ENCODE measurements at regions not wholly inside any gene's neighbourhood (a gene's known extent, or its start where the extent isn't known, plus 50 kb on each side); places are given as distances from the start of the nearest gene placed in this dataset.
A peak's percentile ranks its signal among the peaks of the same experiment; 100 is the strongest.

GRCh38 chr1:229194096-229194495 is 76.8 kb upstream of the RAB4A start:
- DNase-seq, result no peak

GRCh38 chr1:229195246-229195645 is 75.7 kb upstream of the RAB4A start:
- no peak for DNase-seq

- no peak for DNase-seq
These were observed 74.3 kb upstream of the RAB4A start for GRCh38 chr1:229196404-229197264.

- no peak for DNase-seq
These were observed 73.7 kb upstream of the RAB4A start for GRCh38 chr1:229197265-229197585.

- DNase-seq, result no peak
These were observed 71.4 kb upstream of the RAB4A start for GRCh38 chr1:229199261-229200243.

- peak; percentile 80 for DNase-seq
These were observed 67.7 kb upstream of the RAB4A start for GRCh38 chr1:229203030-229203751.

- no peak for DNase-seq
These were observed 66.8 kb upstream of the RAB4A start for GRCh38 chr1:229203991-229204632.

- DNase-seq, result no peak
These were observed 65.8 kb upstream of the RAB4A start for GRCh38 chr1:229204921-229205777.

GRCh38 chr1:229205854-229206253 is 65.1 kb upstream of the RAB4A start:
- no peak for DNase-seq

GRCh38 chr1:229207916-229208315 is 63.0 kb upstream of the RAB4A start:
- DNase-seq, result no peak

GRCh38 chr1:229208481-229208880 is 62.4 kb upstream of the RAB4A start:
- no peak for DNase-seq

- no peak for DNase-seq
These were observed 61.5 kb upstream of the RAB4A start for GRCh38 chr1:229209386-229209785.

GRCh38 chr1:229209816-229210215 is 61.1 kb upstream of the RAB4A start:
- no peak for DNase-seq

GRCh38 chr1:229210844-229211243 is 60.1 kb upstream of the RAB4A start:
- no peak for DNase-seq

- DNase-seq, result no peak
These were observed 57.1 kb upstream of the RAB4A start for GRCh38 chr1:229213797-229214196.

GRCh38 chr1:229217716-229218115 is 53.2 kb upstream of the RAB4A start:
- DNase-seq, result no peak

GRCh38 chr1:229218612-229219025 is 52.3 kb upstream of the RAB4A start:
- DNase-seq, result no peak

GRCh38 chr1:229220163-229220846 is 50.6 kb upstream of the RAB4A start:
- no peak for DNase-seq

- DNase-seq, result no peak
These were observed 49.5 kb upstream of the RAB4A start for GRCh38 chr1:229221106-229222019.
